ENCODE measurements at regions not wholly inside any gene's neighbourhood (a gene's known extent, or its start where the extent isn't known, plus 50 kb on each side); places are given as distances from the start of the nearest gene placed in this dataset.
"Not testable (repeated sequence)": the region's sequence is repeated elsewhere in the genome, so short reads cannot be mapped to it uniquely, and the experiment has no call there.

DNA sequence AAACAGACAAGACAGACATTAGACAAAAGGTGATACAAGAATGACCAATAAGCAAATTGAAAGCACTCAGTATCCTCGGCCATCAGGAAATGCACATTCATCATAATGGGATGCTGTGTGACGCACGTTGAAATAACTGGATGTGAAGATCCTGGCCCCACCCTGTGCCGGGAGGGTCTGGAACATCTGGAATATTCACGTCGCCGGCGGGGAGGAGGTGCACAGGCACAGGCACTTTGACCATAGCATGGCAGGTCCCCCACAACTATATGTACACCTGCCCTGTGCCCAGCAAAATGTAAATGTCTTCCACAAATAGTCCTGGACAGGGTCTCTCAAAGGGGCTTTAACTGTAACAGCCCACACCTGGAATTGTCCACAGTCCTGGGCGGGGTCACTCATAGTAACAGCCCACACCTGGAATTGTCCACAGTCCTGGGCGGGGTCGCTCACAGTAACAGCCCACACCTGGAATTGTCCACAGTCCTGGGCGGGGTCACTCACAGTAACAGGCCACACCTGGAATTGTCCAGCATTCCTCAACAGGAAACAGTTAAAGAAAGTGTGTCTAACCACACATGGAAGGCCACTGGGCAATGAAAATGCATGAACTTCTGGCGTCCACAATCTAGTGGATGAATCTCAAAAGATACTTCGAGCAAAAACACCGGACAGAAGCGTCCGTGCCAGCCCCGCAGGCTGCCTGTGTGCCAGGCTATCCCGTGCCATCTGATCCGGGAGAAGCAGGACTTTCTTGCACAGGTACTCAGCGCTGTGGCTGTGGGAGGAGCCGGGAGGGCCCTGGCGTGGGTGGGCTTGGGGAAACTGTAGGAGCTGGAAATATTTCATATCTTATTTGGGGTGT, 113.4 kb downstream of the RTP5 start:
- Histone ChIP-seq H3K4me2 (ENCODE audit: low read length) (no peak overlapping the region), H3K36me3 (ENCODE audit: control insufficient read depth, insufficient read depth, low read length) (no peaks in the 10 kb centered on the region), H3K79me2 (no peaks in the 10 kb centered on the region), H3K9me3 (ENCODE audit: control insufficient read depth, low read length) (no peaks in the 10 kb centered on the region), H3K27ac (no peak overlapping the region), H3K9ac (no peak overlapping the region), H3K4me3 (ENCODE audit: low read depth, low read length) (no peak overlapping the region), H2AFZ (no peak overlapping the region), H3K4me1 (no peaks in the 10 kb centered on the region), H3K27me3 (ENCODE audit: control insufficient read depth, insufficient read depth, low read length) (no peaks in the 10 kb centered on the region)
- TF ChIP-seq, protein P1, sequence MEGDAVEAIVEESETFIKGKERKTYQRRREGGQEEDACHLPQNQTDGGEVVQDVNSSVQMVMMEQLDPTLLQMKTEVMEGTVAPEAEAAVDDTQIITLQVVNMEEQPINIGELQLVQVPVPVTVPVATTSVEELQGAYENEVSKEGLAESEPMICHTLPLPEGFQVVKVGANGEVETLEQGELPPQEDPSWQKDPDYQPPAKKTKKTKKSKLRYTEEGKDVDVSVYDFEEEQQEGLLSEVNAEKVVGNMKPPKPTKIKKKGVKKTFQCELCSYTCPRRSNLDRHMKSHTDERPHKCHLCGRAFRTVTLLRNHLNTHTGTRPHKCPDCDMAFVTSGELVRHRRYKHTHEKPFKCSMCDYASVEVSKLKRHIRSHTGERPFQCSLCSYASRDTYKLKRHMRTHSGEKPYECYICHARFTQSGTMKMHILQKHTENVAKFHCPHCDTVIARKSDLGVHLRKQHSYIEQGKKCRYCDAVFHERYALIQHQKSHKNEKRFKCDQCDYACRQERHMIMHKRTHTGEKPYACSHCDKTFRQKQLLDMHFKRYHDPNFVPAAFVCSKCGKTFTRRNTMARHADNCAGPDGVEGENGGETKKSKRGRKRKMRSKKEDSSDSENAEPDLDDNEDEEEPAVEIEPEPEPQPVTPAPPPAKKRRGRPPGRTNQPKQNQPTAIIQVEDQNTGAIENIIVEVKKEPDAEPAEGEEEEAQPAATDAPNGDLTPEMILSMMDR (IDR thresholded peaks at IDR 0.05): no peak

DNA sequence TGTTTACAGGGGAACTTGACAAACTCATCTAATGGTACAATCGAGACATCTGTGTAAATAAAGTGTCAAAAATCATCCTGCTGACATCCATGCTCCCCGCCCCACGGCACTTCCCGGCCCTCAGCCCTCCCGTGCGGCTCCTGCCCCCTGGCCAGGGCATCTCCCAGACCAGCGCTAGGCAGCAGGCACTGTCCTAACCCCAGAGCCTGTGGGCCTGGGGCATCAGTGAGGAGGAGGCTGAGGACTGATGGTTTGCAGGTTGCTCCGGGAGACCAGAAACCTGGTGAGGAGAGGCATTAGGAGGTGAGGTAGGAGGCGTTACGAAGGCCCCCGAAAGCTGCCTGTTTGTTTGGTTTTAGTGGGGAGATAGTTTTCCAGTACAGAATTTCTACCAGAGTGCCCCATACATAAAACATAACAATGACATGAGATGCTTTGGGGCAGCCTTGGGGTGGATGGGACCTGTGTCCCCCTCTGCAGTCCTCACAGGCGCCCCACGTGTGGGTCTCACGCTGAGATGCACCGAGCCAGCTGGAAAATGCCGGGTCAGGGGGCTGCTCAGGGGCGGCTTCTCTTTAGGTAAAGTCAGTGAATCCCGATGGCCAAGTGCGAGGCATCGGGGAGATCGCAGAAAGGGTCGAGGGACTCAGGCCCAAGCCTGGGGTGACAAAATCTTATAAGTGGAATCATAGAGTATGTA, 114.2 kb downstream of the RTP5 start:
- no peak overlapping the region for H2AFZ ChIP-seq
- no peaks in the 10 kb centered on the region for H3K27me3 ChIP-seq (ENCODE audit: control insufficient read depth, insufficient read depth, low read length)
- no peak overlapping the region for H3K4me2 ChIP-seq (ENCODE audit: low read length)
- H3K27ac ChIP-seq: no peak overlapping the region
- no peaks in the 10 kb centered on the region for H3K79me2 ChIP-seq
- H3K9me3 ChIP-seq (ENCODE audit: control insufficient read depth, low read length): no peaks in the 10 kb centered on the region
- no peak overlapping the region for H3K9ac ChIP-seq
- no peaks in the 10 kb centered on the region for H3K36me3 ChIP-seq (ENCODE audit: control insufficient read depth, insufficient read depth, low read length)
- no peak overlapping the region for H3K4me3 ChIP-seq (ENCODE audit: low read depth, low read length)
- no peaks in the 10 kb centered on the region for H3K4me1 ChIP-seq
- TF ChIP-seq, protein P1 (IDR thresholded peaks at IDR 0.05): no peak

DNA sequence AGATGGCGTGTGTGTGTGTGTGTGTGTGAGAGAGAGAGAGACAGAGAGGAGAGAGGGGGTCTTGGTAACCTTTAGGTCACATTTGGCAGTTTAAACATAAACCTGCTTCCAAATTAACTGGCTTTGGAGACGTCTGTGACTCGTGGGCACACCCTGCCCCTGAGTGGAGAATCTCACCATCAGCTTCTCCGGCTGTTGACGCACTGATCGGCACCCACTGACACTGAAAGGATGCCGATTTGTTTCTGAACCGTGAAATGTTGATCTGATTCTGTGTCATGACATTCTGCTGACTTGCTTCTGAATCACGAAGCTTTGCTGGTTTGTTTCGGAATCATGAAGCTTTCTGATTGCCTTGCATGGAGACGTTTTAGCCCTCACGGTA, 114.7 kb downstream of the RTP5 start:
- Histone ChIP-seq H3K9ac (no peak overlapping the region), H3K27ac (no peak overlapping the region), H3K36me3 (ENCODE audit: control insufficient read depth, insufficient read depth, low read length) (no peaks in the 10 kb centered on the region), H3K9me3 (ENCODE audit: control insufficient read depth, low read length) (no peaks in the 10 kb centered on the region), H3K79me2 (no peaks in the 10 kb centered on the region), H3K4me1 (no peaks in the 10 kb centered on the region), H3K4me3 (ENCODE audit: low read depth, low read length) (no peak overlapping the region), H2AFZ (no peak overlapping the region), H3K4me2 (ENCODE audit: low read length) (no peak overlapping the region), H3K27me3 (ENCODE audit: control insufficient read depth, insufficient read depth, low read length) (no peaks in the 10 kb centered on the region)
- TF ChIP-seq, protein P1 (IDR thresholded peaks at IDR 0.05): no peak

DNA sequence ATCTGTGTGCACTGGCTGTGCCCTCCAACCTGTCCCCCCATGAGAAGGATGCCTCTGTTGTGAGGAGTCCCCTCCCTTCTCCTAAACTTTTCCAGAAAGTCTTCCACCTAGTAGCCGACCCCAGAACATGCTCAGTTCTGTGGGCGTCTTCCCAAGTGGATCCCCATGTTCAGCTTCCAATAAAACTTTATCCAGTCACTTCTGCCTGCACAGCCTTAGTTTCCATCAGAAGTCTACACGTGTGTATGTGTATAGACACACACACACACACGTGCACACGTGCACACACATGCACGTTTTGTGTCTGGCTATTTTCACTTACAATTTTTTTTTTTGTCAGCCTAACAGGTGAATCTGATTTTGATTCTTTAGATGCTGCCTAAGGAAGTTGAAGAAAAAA, 115.1 kb downstream of the RTP5 start:
- H3K9ac ChIP-seq: no peak overlapping the region
- H3K4me3 ChIP-seq (ENCODE audit: low read depth, low read length): no peak overlapping the region
- no peak overlapping the region for H3K27ac ChIP-seq
- H2AFZ ChIP-seq: no peak overlapping the region
- H3K79me2 ChIP-seq: no peaks in the 10 kb centered on the region
- H3K9me3 ChIP-seq (ENCODE audit: control insufficient read depth, low read length): no peaks in the 10 kb centered on the region
- TF ChIP-seq, protein P1 (IDR thresholded peaks at IDR 0.05): no peak
- no peaks in the 10 kb centered on the region for H3K36me3 ChIP-seq (ENCODE audit: control insufficient read depth, insufficient read depth, low read length)
- no peak overlapping the region for H3K4me2 ChIP-seq (ENCODE audit: low read length)
- H3K27me3 ChIP-seq (ENCODE audit: control insufficient read depth, insufficient read depth, low read length): no peaks in the 10 kb centered on the region
- no peaks in the 10 kb centered on the region for H3K4me1 ChIP-seq

DNA sequence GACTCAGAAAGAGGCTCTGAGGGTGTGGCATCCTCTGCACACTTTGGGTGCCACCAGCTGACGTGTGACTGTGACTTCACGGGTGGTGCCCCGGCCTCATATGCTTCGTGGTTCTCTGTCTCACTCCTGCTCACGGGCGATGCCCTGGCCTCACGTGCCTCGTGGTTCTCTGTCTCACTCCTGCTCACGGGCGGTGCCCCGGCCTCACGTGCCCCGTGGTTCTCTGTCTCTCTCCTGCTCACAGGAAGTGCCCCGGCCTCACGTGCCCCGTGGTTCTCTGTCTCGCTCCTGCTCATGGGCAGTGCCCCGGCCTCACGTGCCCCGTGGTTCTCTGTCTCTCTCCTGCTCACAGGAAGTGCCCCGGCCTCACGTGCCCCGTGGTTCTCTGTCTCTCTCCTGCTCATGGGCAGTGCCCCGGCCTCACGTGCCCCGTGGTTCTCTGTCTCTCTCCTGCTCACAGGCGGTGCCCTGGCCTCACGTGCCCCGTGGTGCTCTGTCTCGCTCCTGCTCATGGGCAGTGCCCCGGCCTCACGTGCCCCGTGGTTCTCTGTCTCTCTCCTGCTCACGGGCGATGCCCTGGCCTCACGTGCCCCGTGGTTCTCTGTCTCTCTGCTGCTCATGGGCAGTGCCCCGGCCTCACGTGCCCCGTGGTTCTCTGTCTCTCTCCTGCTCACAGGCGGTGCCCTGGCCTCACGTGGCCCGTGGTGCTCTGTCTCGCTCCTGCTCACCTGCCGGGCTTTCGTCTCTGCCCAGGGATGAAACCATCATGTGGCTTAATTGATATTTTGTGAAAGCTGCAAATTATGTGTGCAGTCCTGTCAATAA, 115.8 kb downstream of the RTP5 start:
- not testable (repeated sequence) for H3K9ac ChIP-seq; H3K4me3 ChIP-seq (ENCODE audit: low read depth, low read length); H3K9me3 ChIP-seq (ENCODE audit: control insufficient read depth, low read length); H2AFZ ChIP-seq; H3K4me2 ChIP-seq (ENCODE audit: low read length); H3K27me3 ChIP-seq (ENCODE audit: control insufficient read depth, insufficient read depth, low read length); H3K36me3 ChIP-seq (ENCODE audit: control insufficient read depth, insufficient read depth, low read length); H3K4me1 ChIP-seq; H3K79me2 ChIP-seq; H3K27ac ChIP-seq
